AG09309 (cell line): ENCODE measurements at regions not wholly inside any gene's neighbourhood (a gene's known extent, or its start where the extent isn't known, plus 50 kb on each side); places are given as distances from the start of the nearest gene placed in this dataset.

Experiments
- DNase-seq: peaks from one replicate; pipeline ENCODE4 v3.0.0-alpha.2; 2010; ENCODE audit warnings: low read depth
- H3K4me3 ChIP-seq: 2 replicates; pipeline ENCODE4 v1.5.1; 2011; ENCODE audit warnings: mild to moderate bottlenecking, low read depth, low read length, moderate library complexity; ENCODE audit not compliant: control insufficient read depth
- TF ChIP-seq, protein P1 (sequence below): IDR thresholded peaks from 2 replicates; pipeline ENCODE4 v1.5.1; 2011; ENCODE audit warnings: mild to moderate bottlenecking, low read depth, low read length, inconsistent platforms; ENCODE audit not compliant: insufficient read depth, control insufficient read depth; ENCODE audit errors: missing control alignments

DNA sequence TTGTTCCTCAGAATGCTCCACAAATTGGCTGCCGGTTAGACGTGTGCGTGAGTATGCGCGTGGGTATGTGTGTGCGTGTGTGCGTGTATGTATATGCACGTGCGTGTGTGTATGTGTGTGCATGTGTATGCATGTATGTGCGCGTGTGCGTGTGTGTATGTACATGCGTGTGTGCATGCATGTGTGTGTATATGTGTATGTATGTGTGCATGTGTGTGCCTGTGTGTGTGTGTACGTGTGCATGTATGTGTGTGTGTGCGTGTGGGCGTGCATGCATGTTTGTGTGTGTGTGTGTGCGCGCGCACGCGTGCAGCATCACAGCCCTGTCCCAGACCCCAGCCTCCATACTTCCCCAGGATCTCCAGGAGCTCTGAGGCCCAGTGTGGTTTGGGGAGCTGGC, 183.1 kb upstream of the IER5L start:
- H3K4me3 ChIP-seq: no peak overlapping the region
- TF ChIP-seq, protein P1, sequence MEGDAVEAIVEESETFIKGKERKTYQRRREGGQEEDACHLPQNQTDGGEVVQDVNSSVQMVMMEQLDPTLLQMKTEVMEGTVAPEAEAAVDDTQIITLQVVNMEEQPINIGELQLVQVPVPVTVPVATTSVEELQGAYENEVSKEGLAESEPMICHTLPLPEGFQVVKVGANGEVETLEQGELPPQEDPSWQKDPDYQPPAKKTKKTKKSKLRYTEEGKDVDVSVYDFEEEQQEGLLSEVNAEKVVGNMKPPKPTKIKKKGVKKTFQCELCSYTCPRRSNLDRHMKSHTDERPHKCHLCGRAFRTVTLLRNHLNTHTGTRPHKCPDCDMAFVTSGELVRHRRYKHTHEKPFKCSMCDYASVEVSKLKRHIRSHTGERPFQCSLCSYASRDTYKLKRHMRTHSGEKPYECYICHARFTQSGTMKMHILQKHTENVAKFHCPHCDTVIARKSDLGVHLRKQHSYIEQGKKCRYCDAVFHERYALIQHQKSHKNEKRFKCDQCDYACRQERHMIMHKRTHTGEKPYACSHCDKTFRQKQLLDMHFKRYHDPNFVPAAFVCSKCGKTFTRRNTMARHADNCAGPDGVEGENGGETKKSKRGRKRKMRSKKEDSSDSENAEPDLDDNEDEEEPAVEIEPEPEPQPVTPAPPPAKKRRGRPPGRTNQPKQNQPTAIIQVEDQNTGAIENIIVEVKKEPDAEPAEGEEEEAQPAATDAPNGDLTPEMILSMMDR: no peak
- no peak for DNase-seq

DNA sequence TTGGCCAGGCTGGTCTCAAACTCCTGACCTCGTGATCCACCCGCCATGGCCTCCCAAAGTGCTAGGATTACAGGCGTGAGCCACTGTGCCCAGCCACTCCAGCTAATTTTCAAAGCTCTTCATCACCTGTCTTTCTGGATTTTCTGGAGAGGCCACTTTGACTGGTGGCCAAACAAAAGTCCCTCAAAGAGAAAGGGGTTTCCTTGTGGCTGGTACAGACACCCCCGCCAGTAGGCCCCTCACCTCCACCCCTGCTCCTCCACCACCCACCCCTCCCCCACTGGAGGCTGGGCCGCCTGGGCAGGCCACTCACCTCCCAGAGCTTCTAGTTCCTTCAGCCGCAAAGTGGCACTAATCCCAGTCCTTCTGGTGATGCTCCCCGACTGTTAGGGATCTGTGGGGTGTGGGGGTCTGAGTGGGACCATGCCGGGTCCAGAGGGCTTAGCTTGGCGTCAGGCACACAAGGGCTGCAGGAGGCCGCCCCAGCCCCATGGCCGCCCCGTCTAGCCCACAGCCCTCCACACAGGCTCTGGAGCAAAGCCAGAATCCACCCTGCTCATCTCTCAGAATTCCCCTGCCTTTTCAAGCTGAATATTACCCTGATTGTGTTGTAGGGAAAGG, 182.0 kb upstream of the IER5L start:
- DNase-seq: no peak
- no peak overlapping the region for H3K4me3 ChIP-seq
- TF ChIP-seq, protein P1: no peak

DNA sequence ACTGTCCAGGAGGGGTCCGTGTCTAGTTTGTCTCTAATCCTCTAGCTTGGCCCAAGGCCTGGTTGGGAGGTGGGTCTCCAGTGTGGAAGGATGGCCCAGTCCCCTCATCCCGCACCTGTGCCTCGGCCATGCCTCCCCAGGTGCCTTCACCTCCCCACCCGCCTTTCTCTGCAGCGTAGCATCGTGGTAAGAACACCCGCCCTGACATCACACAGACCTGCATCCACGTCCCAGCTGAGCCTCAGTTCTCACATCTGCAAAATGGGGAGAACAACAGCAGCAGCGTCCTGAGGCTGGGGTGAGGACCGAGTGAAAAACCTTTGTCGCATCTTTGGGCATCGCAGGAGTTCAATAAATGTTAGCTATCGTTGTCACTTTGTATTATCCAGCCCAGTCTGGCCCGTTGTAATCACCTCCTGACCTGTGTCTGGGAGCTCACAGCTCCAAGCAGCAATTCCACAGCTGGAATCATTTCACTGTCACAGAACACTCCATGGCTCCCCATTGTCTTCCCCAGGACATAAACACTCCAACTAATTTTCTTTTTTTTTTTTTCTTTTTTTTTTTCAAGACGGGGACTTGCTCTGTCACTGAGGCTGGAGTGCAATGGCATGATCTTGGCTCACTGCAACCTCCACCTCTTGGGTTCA, 181.2 kb upstream of the IER5L start:
- no peak overlapping the region for H3K4me3 ChIP-seq

DNA sequence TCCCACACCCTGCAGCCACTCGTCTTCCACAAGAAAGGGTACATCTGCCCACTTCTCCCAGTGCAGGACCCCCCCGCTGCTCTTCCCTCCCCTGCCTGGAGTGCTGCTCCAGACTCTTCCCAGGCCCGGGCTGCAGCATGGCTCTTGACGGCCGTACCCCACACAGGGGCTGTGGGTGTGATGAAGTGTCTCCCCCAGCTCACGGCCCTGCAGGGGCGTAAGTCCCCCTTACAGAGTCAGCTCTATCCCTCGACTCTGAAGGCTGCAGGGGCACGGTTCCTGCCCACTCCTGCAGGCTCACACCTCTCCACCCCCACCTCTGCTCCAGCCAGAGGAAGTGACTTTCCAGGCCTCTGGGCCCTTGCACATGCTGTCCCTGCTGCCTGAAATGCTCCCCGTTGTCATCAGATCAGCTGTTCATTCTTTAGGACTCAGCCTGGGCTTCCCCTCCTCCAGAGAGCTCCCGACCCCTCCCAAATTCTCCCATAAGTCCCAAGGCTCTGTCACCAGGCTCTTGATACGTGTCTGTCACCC, 180.6 kb upstream of the IER5L start:
- H3K4me3 ChIP-seq: no peak overlapping the region
- TF ChIP-seq, protein P1: no peak
- DNase-seq: no peak

More for the DNA sequence above, 181.2 kb upstream of the IER5L start:
- no peak for DNase-seq
- TF ChIP-seq, protein P1: no peak

DNA sequence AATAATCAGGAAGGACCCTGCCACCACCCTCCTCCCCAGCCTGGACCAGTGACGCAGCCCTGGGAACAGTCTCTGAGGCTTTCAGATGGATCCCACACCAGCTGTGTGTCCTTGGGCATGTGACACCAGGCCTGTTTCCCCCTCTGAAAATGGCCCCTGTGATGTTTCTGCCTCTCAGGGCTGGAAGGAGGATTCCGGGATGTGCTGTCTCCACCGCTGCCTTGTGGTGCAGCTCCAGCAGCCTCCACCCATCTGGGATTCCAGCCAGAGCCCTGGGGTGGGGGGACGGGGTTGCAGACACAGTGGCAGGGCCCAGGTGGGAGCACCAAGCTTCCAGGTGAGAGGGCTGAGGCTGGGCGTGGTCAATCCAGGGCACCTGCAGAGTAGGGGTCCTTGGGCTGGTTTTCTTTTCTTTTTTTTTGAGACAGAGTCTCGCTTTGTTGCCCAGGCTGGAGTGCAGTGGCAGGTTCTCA, 179.7 kb upstream of the IER5L start:
- H3K4me3 ChIP-seq: no peak overlapping the region
- TF ChIP-seq, protein P1: no peak
- no peak for DNase-seq

DNA sequence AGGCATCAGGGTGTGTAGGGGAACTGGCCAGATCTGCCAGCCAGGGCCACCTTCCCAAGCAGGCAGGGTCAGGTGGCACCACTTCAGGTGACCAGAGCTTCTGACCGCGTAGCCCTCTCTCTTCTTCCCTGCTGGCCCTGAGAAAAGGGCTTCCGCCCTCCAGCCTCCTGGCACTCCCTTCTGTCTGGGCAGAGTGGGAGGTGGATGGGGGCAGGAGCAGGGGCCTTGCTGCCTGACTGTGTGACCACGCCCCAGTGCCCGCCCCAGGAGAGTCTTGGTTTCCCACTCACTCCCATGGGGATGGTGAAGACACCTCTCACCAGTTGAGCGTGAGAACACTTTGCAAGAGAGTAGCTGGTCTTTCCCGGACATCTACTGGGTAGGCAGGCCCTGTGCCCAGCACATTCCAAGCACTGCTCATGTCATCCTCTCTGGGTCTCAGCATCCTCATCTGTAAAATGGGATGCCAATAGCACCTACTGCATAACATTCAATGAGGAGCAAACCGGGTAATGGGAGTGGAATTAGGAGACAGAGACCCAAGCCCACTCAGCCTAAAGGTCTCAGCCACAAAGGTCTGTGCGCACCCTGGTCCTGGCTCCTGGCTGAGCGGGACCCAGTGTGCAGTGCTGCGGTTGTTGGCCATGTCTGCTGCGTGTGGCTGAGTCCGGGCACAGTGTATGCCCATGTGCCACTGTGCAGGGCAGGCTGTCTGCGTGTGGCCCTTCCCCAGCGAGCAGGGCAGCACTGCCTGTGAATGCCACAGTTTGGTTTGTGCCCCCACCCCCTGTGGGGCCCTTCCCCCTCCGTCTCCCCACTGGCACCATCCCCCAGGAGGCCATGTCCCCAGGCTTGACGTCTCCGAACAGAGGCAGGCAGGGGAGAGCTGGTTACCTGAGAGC, 179.1 kb upstream of the IER5L start:
- no peak overlapping the region for H3K4me3 ChIP-seq
- DNase-seq: no peak
- TF ChIP-seq, protein P1: no peak
